Right lobe of liver (tissue), 6 donors: ENCODE measurements at regions not wholly inside any gene's neighbourhood (a gene's known extent, or its start where the extent isn't known, plus 50 kb on each side); places are given as distances from the start of the nearest gene placed in this dataset.

Experiments used
- ATAC-seq, 4 donors: fragments of 200-7000 bp; cut with Tn5 transposase; one replicate each; pipeline ENCODE4 v1.9.1; 2020; ENCODE audit warnings: mild to moderate bottlenecking in 4 of 4, moderate library complexity in 4 of 4
- DNase-seq, 3 donors: peaks; one replicate each; pipeline ENCODE4 v3.0.0-alpha.2; 2020
- H3K27ac ChIP-seq, 3 donors: fragments of 200-600 bp; one replicate each; pipeline ENCODE4 v1.8.0; 2022
- H3K27me3 ChIP-seq, 2 donors: fragments of 200-600 bp; one replicate each; pipeline ENCODE4 v1.8.0; 2022
- H3K36me3 ChIP-seq, 4 donors: fragments of 200-600 bp; sonication (generic) in 1 of 4; one replicate each; pipeline versions ENCODE4 v1.5.1 to v1.8.0; 2017 to 2022; ENCODE audit warnings: control low read depth in 1 of 4
- H3K4me1 ChIP-seq, 4 donors: fragments of 200-600 bp; sonication (generic) in 1 of 4; one replicate each; pipeline versions ENCODE4 v1.5.1 to v1.8.0; 2017 to 2022; ENCODE audit warnings: control low read depth in 1 of 4
- H3K4me3 ChIP-seq, 3 donors: fragments of 200-600 bp; one replicate each; pipeline ENCODE4 v1.8.0; 2022
- H3K9me3 ChIP-seq, 4 donors: fragments of 200-600 bp; sonication (generic) in 1 of 4; one replicate each; pipeline versions ENCODE4 v1.5.1 to v1.8.0; 2017 to 2022; ENCODE audit warnings: control low read depth in 1 of 4
- POLR2A ChIP-seq: fragments of 450-650 bp; IDR thresholded peaks from one replicate; pipeline ENCODE4 v1.6.1; 2017; ENCODE audit warnings: antibody characterized with exemption, mild to moderate bottlenecking
- WGBS: methylation state at CpG from one replicate; pipeline ENCODE4 v1.1.6; 2018; ENCODE audit warnings: low coverage, low lambda C conversion rate; ENCODE audit not compliant: insufficient coverage; ENCODE audit errors: missing lambda C conversion rate; 5-methylcytosine and 5-hydroxymethylcytosine counted together
- intact Hi-C, 2 donors: fragments of 100-400 bp; cut with DNase I; formaldehyde crosslinking; loops; one replicate each; pipeline versions ENCODE4 v1.11.2 to v1.14.1; 2022
- TF ChIP-seq, protein P1 (sequence below), 4 donors: fragments of 200-600 bp in 3 of 4; fragments of 450-650 bp in 1 of 4; IDR thresholded peaks; one replicate each; pipeline versions ENCODE4 v1.5.1 to v1.8.0; 2016 to 2022; ENCODE audit warnings: antibody characterized with exemption in 4 of 4, mild to moderate bottlenecking in 2 of 4
- donor health status: DM: no; HTN: yes; CAD: no.
- donor health status: DM: no; HTN: no; CAD: no.
- donor health status: DM: no; HTN: no; CAD: no.
- donor health status: DM: no; HTN: yes; CAD: no.
- donor health status: DM: no; HTN: yes; CAD: no.

DNA sequence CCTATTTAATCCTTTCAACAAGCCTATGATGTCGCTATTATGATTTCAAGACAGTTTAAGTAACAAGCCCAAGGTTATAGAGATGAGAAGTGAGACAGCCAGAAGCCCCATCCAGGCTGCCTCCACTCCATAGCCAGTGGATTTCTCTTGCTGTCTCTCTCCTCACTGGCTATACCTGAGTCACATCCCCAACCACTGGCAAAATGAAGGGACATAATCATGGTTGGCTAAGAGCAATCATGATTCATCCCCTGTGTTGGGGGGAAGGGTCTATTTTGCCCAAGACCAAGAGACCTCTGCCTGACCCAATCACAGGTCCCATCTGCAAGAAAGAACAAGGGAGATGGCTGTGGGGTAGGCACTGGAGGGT is 334.9 kb upstream of the GATB start:
- no peak overlapping the region for H3K27ac ChIP-seq
- ATAC-seq = no peak
- H3K4me3 ChIP-seq = no peak overlapping the region
- no CpG with 5 or more reads among the region's 1 CpG for WGBS
- intact Hi-C loops = no loop called here
- no peak for DNase-seq
- H3K9me3 ChIP-seq = no peaks in the 10 kb centered on the region
- no peak for TF ChIP-seq POLR2A
- TF ChIP-seq, protein P1, sequence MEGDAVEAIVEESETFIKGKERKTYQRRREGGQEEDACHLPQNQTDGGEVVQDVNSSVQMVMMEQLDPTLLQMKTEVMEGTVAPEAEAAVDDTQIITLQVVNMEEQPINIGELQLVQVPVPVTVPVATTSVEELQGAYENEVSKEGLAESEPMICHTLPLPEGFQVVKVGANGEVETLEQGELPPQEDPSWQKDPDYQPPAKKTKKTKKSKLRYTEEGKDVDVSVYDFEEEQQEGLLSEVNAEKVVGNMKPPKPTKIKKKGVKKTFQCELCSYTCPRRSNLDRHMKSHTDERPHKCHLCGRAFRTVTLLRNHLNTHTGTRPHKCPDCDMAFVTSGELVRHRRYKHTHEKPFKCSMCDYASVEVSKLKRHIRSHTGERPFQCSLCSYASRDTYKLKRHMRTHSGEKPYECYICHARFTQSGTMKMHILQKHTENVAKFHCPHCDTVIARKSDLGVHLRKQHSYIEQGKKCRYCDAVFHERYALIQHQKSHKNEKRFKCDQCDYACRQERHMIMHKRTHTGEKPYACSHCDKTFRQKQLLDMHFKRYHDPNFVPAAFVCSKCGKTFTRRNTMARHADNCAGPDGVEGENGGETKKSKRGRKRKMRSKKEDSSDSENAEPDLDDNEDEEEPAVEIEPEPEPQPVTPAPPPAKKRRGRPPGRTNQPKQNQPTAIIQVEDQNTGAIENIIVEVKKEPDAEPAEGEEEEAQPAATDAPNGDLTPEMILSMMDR (IDR thresholded peaks at IDR 0.05) = no peak
- no peaks in the 10 kb centered on the region for H3K4me1 ChIP-seq
- no peaks in the 10 kb centered on the region for H3K36me3 ChIP-seq
- H3K27me3 ChIP-seq = no peaks in the 10 kb centered on the region

DNA sequence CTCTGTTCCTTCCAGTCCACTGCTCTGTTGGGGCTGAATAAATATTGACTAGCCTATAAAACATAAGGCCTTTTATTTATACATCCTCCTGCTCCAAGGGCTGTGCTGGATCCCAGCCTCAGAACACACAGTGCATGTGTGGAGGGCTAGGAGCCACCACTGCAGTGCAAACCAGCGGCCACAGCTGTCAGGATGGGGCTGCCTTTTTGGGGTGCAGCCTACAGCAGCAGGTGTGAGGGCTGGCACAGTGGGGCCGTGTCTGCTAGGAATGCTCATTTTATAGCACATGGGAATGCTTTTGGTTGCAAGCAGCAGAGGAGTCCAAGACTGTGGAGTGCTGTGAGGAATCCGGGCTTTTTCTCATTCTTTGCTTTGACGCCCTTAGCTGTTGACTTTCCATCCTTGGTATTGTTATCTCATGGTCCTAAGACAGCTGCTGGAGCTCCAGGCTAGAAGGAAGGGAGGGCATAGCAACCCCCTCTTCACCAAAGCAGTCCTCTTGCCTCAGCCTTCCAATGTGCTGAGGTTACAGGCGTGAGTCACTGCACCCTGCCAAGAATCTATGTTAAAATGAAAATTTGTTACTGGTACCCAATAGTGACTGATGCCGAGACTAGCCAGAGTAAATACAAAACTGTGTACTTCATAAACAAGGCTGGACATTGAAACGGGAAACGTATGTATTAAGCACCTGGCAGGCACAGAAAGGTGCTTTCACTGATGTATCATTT is 334.3 kb upstream of the GATB start:
- no peak for DNase-seq
- H3K4me1 ChIP-seq = no peaks in the 10 kb centered on the region
- no peak for ATAC-seq
- intact Hi-C loops = no loop called here
- no peaks in the 10 kb centered on the region for H3K9me3 ChIP-seq
- H3K27ac ChIP-seq = no peak overlapping the region
- no peak overlapping the region for H3K4me3 ChIP-seq
- H3K27me3 ChIP-seq = no peaks in the 10 kb centered on the region
- TF ChIP-seq POLR2A = no peak
- TF ChIP-seq, protein P1 (IDR thresholded peaks at IDR 0.05) = no peak
- WGBS = 38% methylated on average over 5 of the region's 8 CpGs
- no peaks in the 10 kb centered on the region for H3K36me3 ChIP-seq

DNA sequence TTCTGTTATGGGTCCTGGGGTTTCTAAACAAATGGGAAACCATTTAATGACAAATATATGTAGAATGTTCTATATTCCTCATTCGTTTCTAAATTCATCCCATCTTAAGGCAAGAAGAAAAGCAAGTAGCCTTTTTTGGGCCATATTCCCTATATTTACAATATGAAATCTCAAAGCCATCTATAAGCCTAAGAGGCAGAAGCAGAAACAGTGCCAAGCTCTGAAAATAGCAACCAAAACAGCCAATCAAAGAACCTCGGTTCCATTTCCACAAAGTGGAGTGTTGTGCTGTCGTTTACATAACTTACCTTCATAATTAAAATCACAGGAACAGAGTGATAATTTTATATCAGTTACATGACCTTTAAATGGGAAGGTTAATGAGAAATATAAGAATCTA is 330.6 kb upstream of the GATB start:
- Histone ChIP-seq H3K27me3 (no peaks in the 10 kb centered on the region), H3K36me3 (no peaks in the 10 kb centered on the region), H3K4me3 (no peak overlapping the region), H3K9me3 (no peaks in the 10 kb centered on the region), H3K27ac (no peak overlapping the region), H3K4me1 (no peaks in the 10 kb centered on the region)
- no peak for DNase-seq
- no peak for ATAC-seq
- intact Hi-C loops = no loop called here
- 55% methylated on average over 3 of the region's 3 CpGs for WGBS
- TF ChIP-seq POLR2A = no peak
- TF ChIP-seq, protein P1 (IDR thresholded peaks at IDR 0.05) = no peak

DNA sequence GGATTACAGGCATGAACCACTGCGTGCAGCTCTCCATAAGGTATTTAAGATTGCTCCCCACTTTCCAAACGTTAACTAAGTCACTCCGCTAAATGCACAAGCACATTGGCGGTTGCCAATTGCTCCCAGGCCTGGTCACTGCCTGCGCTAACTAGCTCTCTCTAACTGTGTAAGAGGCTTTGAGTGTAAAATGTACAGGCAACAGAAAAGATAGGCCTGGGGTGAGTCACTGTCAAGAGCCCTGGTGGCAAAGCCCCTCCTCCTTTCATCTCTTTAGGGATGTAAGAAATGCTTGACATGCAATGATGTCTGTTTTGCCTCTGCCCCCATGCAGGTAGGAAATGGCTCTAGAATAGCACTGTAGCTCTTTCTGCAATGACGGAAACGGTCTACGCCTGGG is 329.7 kb upstream of the GATB start:
- Histone ChIP-seq H3K36me3 (no peaks in the 10 kb centered on the region), H3K9me3 (no peaks in the 10 kb centered on the region), H3K27me3 (no peaks in the 10 kb centered on the region), H3K4me3 (no peak overlapping the region), H3K4me1 (no peaks in the 10 kb centered on the region), H3K27ac (no peak overlapping the region)
- DNase-seq (no peak), ATAC-seq (peak in 1 of 4 donors; percentile 44)
- TF ChIP-seq, protein P1 (IDR thresholded peaks at IDR 0.05) = no peak
- TF ChIP-seq POLR2A = no peak
- intact Hi-C loops = no loop called here
- 93% methylated on average over 2 of the region's 8 CpGs for WGBS
